ENCODE measurements at regions not wholly inside any gene's neighbourhood (a gene's known extent, or its start where the extent isn't known, plus 50 kb on each side); places are given as distances from the start of the nearest gene placed in this dataset.

DNA sequence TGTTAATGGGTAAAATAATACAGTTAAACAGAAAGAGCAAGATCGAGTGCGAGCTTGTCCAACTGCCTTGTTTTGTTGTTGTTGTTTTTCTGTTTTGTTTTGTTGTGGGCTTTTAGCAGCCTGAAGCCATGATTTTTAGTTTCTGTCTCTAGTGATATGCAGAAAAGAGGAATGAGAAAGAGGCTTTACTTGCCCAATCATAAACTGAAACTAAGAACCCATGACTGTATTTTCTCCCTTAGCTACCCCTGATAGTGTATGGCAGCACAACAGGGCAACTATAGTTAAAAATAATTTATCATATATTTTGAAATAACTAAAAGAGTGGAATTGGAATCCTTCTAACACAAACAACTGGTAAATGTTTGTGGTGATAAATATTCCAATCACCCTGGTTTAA, 493.9 kb downstream of the GLRX3 start:
- no peak for TF ChIP-seq ZFX (IDR thresholded peaks at IDR 0.05)
- TF ChIP-seq, protein P1, sequence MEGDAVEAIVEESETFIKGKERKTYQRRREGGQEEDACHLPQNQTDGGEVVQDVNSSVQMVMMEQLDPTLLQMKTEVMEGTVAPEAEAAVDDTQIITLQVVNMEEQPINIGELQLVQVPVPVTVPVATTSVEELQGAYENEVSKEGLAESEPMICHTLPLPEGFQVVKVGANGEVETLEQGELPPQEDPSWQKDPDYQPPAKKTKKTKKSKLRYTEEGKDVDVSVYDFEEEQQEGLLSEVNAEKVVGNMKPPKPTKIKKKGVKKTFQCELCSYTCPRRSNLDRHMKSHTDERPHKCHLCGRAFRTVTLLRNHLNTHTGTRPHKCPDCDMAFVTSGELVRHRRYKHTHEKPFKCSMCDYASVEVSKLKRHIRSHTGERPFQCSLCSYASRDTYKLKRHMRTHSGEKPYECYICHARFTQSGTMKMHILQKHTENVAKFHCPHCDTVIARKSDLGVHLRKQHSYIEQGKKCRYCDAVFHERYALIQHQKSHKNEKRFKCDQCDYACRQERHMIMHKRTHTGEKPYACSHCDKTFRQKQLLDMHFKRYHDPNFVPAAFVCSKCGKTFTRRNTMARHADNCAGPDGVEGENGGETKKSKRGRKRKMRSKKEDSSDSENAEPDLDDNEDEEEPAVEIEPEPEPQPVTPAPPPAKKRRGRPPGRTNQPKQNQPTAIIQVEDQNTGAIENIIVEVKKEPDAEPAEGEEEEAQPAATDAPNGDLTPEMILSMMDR (conservative IDR thresholded peaks at IDR 0.05), result no peak

GRCh38 chr10:130631142-130632096, 495.2 kb downstream of the GLRX3 start:
- TF ChIP-seq, protein P1 (conservative IDR thresholded peaks at IDR 0.05), result no peak
- no peak for TF ChIP-seq ZFX (IDR thresholded peaks at IDR 0.05)
- H3K27ac ChIP-seq, result no peak overlapping the region

More for the DNA sequence above, 493.9 kb downstream of the GLRX3 start:
- H3K27ac ChIP-seq, result no peak overlapping the region

DNA sequence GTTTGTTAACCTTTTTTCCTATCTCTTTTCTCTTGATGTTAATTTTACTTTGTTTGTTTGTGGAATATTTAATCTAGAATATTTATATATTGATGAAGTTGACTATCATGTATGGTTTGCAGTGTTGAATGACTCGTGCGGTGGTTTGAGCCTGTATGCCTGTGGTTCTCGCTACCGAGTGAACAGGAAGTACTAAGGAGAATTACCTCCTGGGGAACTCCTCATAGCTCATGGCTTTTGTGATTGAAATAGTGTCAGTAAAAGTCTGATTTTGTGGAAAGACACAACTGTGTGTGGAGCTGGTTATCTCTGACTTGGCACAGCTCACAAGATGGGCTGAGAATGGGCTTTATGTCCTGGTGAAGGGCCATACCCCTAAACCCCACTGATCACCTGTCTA, 498.6 kb downstream of the GLRX3 start:
- no peak overlapping the region for H3K27ac ChIP-seq
- no peak for TF ChIP-seq ZFX (IDR thresholded peaks at IDR 0.05)
- TF ChIP-seq, protein P1 (conservative IDR thresholded peaks at IDR 0.05), result no peak

DNA sequence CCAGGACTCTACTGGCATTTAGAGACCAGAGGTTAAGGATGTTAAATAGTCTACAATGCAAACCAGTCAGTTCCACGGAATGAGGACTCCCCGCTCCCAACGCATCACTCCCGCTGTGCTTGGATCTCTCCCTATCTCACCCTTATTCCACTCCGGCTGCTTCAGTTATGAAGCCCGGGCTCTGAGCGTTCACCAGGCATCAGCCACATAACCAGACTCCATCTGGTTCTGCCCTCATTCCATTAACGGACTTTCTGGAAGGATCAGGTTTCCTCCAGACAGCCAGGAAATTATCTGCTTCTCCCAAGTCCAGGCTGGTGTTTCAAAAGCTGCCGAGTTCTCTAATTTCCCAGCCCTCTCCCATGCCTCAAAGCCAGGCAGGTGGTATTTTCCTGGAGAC, 499.3 kb downstream of the GLRX3 start:
- H3K27ac ChIP-seq, result no peak overlapping the region
- TF ChIP-seq, protein P1 (conservative IDR thresholded peaks at IDR 0.05), result no peak
- TF ChIP-seq ZFX (IDR thresholded peaks at IDR 0.05), result no peak

GRCh38 chr10:130636313-130636930, 500.2 kb downstream of the GLRX3 start:
- TF ChIP-seq, protein P1 (conservative IDR thresholded peaks at IDR 0.05), result no peak
- no peak for TF ChIP-seq ZFX (IDR thresholded peaks at IDR 0.05)
- no peak overlapping the region for H3K27ac ChIP-seq

GRCh38 chr10:130637089-130637676, 501.0 kb downstream of the GLRX3 start:
- TF ChIP-seq, protein P1 (conservative IDR thresholded peaks at IDR 0.05), result no peak
- no peak for TF ChIP-seq ZFX (IDR thresholded peaks at IDR 0.05)
- H3K27ac ChIP-seq, result no peak overlapping the region

DNA sequence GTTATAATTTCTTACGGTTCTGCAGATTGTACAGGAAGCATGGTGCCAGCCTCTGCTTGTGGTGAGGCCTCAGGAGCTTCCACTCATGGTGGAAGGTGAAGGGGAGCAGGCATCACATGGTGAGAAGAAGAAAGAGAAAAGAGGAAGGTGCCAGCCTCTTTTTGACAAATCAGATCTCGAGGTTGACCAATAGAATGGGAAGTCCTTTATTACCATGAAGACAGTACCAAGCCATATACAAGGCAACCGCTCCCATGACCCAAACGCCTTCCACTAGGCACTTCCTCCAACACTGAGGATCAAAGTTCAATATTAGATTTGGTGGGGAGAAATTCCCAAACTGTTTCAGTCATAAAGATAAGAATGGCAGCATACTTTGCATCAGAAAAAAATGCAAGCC, 502.8 kb downstream of the GLRX3 start:
- no peak overlapping the region for H3K27ac ChIP-seq
- TF ChIP-seq, protein P1 (conservative IDR thresholded peaks at IDR 0.05), result no peak
- no peak for TF ChIP-seq ZFX (IDR thresholded peaks at IDR 0.05)
